SU-DHL-6 (cell line): ENCODE measurements at regions not wholly inside any gene's neighbourhood (a gene's known extent, or its start where the extent isn't known, plus 50 kb on each side); places are given as distances from the start of the nearest gene placed in this dataset.

ENCODE experiments used
- CTCF ChIP-seq: fragments of 200-600 bp; sonication (generic); IDR thresholded peaks from one replicate; pipeline ENCODE4 v1.5.1; 2017; ENCODE audit warnings: antibody characterized with exemption, mild to moderate bottlenecking, low read length, moderate library complexity; ENCODE audit not compliant: insufficient read depth, poor library complexity, severe bottlenecking
- EZH2phosphoT487 ChIP-seq: fragments of 200-600 bp; sonication (generic), shearing (Covaris generic); conservative IDR thresholded peaks from 2 replicates; pipeline ENCODE4 v1.6.1; 2018; ENCODE audit warnings: mild to moderate bottlenecking, antibody characterized with exemption, low read length, moderate library complexity, mixed read lengths

- TF ChIP-seq CTCF, result no peak
- TF ChIP-seq EZH2phosphoT487, result no peak
These were observed 70.2 kb upstream of the NUDT6 start for GRCh38 chr4:122992641-122993040.
